ENCODE measurements at regions not wholly inside any gene's neighbourhood (a gene's known extent, or its start where the extent isn't known, plus 50 kb on each side); places are given as distances from the start of the nearest gene placed in this dataset.

DNA sequence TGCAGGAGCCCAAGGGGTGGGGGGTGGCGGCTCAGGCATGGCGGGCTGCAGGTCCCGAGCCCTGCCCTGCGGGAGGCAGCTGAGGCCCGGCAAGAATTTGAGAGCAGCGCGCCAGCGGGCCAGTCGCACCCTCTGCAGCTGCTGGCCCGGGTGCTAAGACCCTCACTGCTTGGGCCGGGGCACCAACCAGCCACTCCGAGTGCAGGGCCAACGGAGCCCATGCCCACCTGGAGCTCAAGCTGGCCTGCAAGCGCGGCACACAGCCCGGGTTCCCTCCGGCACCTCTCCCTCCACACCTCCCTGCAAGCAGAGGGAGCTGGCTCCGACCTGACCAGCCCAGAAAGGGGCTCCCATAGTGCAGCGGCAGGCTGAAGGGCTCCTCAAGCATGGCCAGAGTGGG, 758.2 kb upstream of the INTU start:
- TF ChIP-seq, protein P1, sequence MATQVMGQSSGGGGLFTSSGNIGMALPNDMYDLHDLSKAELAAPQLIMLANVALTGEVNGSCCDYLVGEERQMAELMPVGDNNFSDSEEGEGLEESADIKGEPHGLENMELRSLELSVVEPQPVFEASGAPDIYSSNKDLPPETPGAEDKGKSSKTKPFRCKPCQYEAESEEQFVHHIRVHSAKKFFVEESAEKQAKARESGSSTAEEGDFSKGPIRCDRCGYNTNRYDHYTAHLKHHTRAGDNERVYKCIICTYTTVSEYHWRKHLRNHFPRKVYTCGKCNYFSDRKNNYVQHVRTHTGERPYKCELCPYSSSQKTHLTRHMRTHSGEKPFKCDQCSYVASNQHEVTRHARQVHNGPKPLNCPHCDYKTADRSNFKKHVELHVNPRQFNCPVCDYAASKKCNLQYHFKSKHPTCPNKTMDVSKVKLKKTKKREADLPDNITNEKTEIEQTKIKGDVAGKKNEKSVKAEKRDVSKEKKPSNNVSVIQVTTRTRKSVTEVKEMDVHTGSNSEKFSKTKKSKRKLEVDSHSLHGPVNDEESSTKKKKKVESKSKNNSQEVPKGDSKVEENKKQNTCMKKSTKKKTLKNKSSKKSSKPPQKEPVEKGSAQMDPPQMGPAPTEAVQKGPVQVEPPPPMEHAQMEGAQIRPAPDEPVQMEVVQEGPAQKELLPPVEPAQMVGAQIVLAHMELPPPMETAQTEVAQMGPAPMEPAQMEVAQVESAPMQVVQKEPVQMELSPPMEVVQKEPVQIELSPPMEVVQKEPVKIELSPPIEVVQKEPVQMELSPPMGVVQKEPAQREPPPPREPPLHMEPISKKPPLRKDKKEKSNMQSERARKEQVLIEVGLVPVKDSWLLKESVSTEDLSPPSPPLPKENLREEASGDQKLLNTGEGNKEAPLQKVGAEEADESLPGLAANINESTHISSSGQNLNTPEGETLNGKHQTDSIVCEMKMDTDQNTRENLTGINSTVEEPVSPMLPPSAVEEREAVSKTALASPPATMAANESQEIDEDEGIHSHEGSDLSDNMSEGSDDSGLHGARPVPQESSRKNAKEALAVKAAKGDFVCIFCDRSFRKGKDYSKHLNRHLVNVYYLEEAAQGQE (IDR thresholded peaks at IDR 0.05; ENCODE audit: insufficient replicate concordance, low read depth) = no peak
- TF ChIP-seq POLR2AphosphoS5 (IDR thresholded peaks at IDR 0.05; ENCODE audit: low read depth) = no peak
- TF ChIP-seq GABPA (IDR thresholded peaks at IDR 0.05; ENCODE audit: low read depth) = no peak
- no peak for TF ChIP-seq SPI1 (IDR thresholded peaks at IDR 0.05; ENCODE audit: borderline replicate concordance, low read depth)
- TF ChIP-seq, protein P2, sequence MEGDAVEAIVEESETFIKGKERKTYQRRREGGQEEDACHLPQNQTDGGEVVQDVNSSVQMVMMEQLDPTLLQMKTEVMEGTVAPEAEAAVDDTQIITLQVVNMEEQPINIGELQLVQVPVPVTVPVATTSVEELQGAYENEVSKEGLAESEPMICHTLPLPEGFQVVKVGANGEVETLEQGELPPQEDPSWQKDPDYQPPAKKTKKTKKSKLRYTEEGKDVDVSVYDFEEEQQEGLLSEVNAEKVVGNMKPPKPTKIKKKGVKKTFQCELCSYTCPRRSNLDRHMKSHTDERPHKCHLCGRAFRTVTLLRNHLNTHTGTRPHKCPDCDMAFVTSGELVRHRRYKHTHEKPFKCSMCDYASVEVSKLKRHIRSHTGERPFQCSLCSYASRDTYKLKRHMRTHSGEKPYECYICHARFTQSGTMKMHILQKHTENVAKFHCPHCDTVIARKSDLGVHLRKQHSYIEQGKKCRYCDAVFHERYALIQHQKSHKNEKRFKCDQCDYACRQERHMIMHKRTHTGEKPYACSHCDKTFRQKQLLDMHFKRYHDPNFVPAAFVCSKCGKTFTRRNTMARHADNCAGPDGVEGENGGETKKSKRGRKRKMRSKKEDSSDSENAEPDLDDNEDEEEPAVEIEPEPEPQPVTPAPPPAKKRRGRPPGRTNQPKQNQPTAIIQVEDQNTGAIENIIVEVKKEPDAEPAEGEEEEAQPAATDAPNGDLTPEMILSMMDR (IDR thresholded peaks at IDR 0.05; ENCODE audit: insufficient read depth, low read length) = no peak
- DNase-seq (ENCODE audit: low read depth in 1 of 2, low spot score in 1 of 2) = no peak
- H3K27ac ChIP-seq (replicated peaks) = no peak overlapping the region
- no peaks in the 10 kb centered on the region for H3K27me3 ChIP-seq (ENCODE audit: insufficient read depth, poor library complexity, severe bottlenecking)
- no peak overlapping the region for H3K4me3 ChIP-seq (replicated peaks; ENCODE audit: insufficient read depth, low read length)

DNA sequence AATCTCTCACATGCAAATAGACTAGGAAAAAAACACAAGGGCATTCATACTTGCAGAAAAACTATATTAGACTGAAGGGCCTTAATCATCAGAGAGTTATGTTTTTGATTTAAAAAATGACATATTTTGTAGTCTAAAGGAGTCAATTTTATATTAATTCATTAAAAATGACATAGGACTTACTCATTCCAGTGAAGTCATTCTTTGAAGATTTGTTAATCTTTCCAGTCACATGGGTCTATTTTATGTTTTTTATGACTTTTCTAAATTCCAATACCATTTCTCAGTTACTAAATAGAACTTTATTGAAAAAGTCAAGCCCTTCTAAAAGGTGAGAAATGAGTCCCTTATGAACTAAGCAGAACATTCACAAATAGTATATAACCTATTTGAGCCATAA, 743.8 kb upstream of the INTU start:
- no peak for DNase-seq (ENCODE audit: low read depth in 1 of 2, low spot score in 1 of 2)
- Histone ChIP-seq H3K27ac (replicated peaks) (no peak overlapping the region), H3K27me3 (ENCODE audit: insufficient read depth, poor library complexity, severe bottlenecking) (no peaks in the 10 kb centered on the region), H3K4me3 (replicated peaks; ENCODE audit: insufficient read depth, low read length) (no peak overlapping the region)
- TF ChIP-seq, protein P1 (IDR thresholded peaks at IDR 0.05; ENCODE audit: insufficient replicate concordance, low read depth) = no peak
- TF ChIP-seq SPI1 (IDR thresholded peaks at IDR 0.05; ENCODE audit: borderline replicate concordance, low read depth) (no peak), POLR2AphosphoS5 (IDR thresholded peaks at IDR 0.05; ENCODE audit: low read depth) (no peak), GABPA (IDR thresholded peaks at IDR 0.05; ENCODE audit: low read depth) (no peak)
- TF ChIP-seq, protein P2 (IDR thresholded peaks at IDR 0.05; ENCODE audit: insufficient read depth, low read length) = no peak

DNA sequence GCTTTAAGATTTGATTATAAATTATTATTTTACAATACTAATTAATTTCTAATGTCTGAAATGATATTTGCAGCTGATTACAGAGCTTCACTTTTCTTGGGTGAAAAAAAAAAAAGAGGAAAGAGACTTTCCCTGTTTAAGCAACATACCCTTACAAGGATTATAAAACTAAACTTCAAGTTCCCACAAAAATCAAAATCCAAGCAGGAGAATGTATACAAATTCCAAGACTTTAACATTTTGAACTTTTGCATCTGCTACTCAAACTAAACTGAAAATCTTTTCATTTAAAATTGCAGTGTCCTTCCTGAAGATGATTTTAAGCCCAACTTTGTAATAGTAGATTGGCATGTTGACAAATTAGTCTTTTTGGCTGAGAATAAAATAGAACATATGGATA, 742.4 kb upstream of the INTU start:
- Histone ChIP-seq H3K4me3 (replicated peaks; ENCODE audit: insufficient read depth, low read length) (no peak overlapping the region), H3K27ac (replicated peaks) (no peak overlapping the region), H3K27me3 (ENCODE audit: insufficient read depth, poor library complexity, severe bottlenecking) (no peaks in the 10 kb centered on the region)
- no peak for DNase-seq (ENCODE audit: low read depth in 1 of 2, low spot score in 1 of 2)
- TF ChIP-seq GABPA (IDR thresholded peaks at IDR 0.05; ENCODE audit: low read depth) = no peak
- no peak for TF ChIP-seq POLR2AphosphoS5 (IDR thresholded peaks at IDR 0.05; ENCODE audit: low read depth)
- no peak for TF ChIP-seq SPI1 (IDR thresholded peaks at IDR 0.05; ENCODE audit: borderline replicate concordance, low read depth)
- TF ChIP-seq, protein P2 (IDR thresholded peaks at IDR 0.05; ENCODE audit: insufficient read depth, low read length) = no peak
- TF ChIP-seq, protein P1 (IDR thresholded peaks at IDR 0.05; ENCODE audit: insufficient replicate concordance, low read depth) = no peak

All from HL-60 (cell line).